ENCODE measurements at regions not wholly inside any gene's neighbourhood (a gene's known extent, or its start where the extent isn't known, plus 50 kb on each side); places are given as distances from the start of the nearest gene placed in this dataset.

- TF ChIP-seq CTCF (IDR thresholded peaks at IDR 0.05) (no peak), POLR2A (IDR thresholded peaks at IDR 0.05) (no peak), EP300 (IDR thresholded peaks at IDR 0.05) (no peak)
Observed at GRCh38 chr12:33290703-33291102, 148.9 kb downstream of the SYT10 start.

All from tibial nerve (tissue), 4 donors.